ENCODE measurements at regions not wholly inside any gene's neighbourhood (a gene's known extent, or its start where the extent isn't known, plus 50 kb on each side); places are given as distances from the start of the nearest gene placed in this dataset.
A peak's percentile ranks its signal among the peaks of the same experiment; 100 is the strongest.

DNA sequence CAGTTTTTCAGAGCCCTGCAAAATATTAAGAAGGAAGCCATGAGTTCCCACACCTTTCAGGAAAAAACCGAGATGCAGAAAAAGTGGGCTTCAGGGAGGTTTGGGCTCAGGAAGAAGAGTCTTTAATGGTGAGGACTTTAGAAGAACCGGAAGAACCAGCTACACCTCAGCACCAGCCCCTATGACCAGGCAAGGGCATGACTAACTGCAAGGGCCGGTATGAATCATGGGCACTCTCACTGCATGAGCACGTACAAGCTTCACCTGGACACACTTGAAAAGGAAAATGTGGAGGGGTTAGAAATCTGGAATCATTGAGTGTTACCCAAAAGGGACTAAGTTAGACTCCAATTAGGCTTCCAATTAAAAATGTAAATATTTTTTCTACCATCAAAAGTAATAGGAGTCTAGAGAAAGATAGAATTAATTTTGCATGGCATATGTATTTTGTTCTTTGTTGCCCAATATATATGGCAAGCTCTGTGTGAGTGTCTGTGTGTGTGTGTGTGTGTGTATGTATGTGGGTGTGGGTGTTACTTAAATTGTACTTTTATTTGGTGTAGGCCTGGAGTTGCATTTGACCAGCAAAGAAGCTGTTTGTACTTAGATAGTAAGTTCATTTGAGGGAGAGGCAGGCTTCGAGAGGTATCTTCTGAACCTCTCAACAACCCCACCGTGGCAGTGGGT, 66.5 kb upstream of the THUMPD2 start:
- H3K27ac ChIP-seq: no peak overlapping the region
- WGBS, 2 donors: 76 to 86% methylated on average over 6 of the region's 6 CpGs
- no peaks in the 10 kb centered on the region for H3K27me3 ChIP-seq
- no peak for DNase-seq
- peaks cover 0 to 4% (median under 1%) of the 10 kb centered on the region in 4 donors for H3K4me1 ChIP-seq
- H3K9me3 ChIP-seq: no peaks in the 10 kb centered on the region
- H3K36me3 ChIP-seq: no peaks in the 10 kb centered on the region
- H3K4me3 ChIP-seq: no peak overlapping the region
- TF ChIP-seq POLR2AphosphoS5 (IDR thresholded peaks at IDR 0.05) (no peak), POLR2A (IDR thresholded peaks at IDR 0.05) (no peak), EP300 (IDR thresholded peaks at IDR 0.05) (no peak)
- TF ChIP-seq, protein P1, sequence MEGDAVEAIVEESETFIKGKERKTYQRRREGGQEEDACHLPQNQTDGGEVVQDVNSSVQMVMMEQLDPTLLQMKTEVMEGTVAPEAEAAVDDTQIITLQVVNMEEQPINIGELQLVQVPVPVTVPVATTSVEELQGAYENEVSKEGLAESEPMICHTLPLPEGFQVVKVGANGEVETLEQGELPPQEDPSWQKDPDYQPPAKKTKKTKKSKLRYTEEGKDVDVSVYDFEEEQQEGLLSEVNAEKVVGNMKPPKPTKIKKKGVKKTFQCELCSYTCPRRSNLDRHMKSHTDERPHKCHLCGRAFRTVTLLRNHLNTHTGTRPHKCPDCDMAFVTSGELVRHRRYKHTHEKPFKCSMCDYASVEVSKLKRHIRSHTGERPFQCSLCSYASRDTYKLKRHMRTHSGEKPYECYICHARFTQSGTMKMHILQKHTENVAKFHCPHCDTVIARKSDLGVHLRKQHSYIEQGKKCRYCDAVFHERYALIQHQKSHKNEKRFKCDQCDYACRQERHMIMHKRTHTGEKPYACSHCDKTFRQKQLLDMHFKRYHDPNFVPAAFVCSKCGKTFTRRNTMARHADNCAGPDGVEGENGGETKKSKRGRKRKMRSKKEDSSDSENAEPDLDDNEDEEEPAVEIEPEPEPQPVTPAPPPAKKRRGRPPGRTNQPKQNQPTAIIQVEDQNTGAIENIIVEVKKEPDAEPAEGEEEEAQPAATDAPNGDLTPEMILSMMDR (IDR thresholded peaks at IDR 0.05): no peak
- intact Hi-C loops (cut with DNase I): no loop called here

DNA sequence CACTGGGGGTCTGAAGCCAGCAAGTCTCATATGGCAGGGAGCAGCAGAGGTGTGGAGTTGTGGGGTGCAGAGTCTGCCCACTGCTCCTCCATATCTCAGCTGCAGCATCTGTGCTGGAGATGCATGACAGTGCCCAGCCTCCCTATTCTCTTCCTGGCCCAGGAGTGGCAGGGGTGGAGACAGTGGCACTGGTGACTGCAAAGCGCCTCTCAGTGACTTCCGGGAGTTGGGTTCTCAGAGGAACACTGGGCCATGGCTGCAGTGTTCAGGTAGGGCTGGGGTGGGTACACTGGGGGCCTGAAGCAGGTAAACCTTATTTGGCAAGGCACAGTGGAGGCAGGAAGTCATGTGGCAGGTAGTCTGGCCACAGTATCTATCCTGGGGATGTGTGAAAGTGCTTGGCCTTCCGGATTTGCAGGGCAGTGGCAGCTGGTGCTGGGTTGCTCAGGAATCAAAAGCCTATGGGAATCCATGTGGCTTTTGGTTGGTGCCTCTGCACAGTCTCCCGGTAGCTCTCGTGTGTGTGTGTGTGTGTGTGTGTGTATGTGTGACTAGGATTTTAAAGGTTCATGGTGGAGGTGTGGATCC, 60.3 kb upstream of the THUMPD2 start:
- H3K27me3 ChIP-seq: no peaks in the 10 kb centered on the region
- intact Hi-C loops (cut with DNase I): no loop called here
- H3K27ac ChIP-seq: no peak overlapping the region
- 67 to 83% methylated on average over 5 of the region's 5 CpGs for WGBS, 2 donors
- H3K4me3 ChIP-seq: no peak overlapping the region
- no peaks in the 10 kb centered on the region for H3K4me1 ChIP-seq
- TF ChIP-seq POLR2A (IDR thresholded peaks at IDR 0.05) (no peak), POLR2AphosphoS5 (IDR thresholded peaks at IDR 0.05) (no peak), EP300 (IDR thresholded peaks at IDR 0.05) (no peak)
- TF ChIP-seq, protein P1 (IDR thresholded peaks at IDR 0.05): no peak
- H3K36me3 ChIP-seq: no peaks in the 10 kb centered on the region
- peaks cover 0 to 3% (median 0%) of the 10 kb centered on the region in 4 donors for H3K9me3 ChIP-seq
- DNase-seq: no peak

DNA sequence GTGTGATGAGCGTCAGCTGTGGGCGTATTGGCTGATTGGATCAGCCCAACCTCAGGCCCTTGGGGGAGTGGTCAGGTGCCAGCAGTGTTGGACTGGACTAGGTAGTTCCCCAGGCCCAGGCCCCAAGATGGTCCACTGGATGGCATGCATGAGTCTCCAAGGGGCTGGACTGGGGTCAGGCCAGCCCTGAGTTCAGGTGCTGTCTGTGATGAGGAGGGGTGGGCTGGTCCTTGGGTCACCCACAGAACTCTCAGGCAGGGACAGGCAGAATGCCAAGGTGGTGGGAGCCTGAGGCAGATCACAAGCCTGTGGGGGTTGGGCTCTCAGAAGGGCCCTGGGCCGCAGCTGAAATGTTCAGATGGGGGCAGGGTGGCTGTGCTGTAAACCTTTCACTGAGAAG, 59.5 kb upstream of the THUMPD2 start:
- no peak for TF ChIP-seq EP300 (IDR thresholded peaks at IDR 0.05)
- TF ChIP-seq, protein P1 (IDR thresholded peaks at IDR 0.05): no peak
- no peak for TF ChIP-seq POLR2AphosphoS5 (IDR thresholded peaks at IDR 0.05)
- TF ChIP-seq POLR2A (IDR thresholded peaks at IDR 0.05): no peak
- intact Hi-C loops (cut with DNase I): no loop called here
- WGBS, 2 donors: 92 to 93% methylated on average over 3 of the region's 3 CpGs
- Histone ChIP-seq H3K36me3 (no peaks in the 10 kb centered on the region), H3K27me3 (no peaks in the 10 kb centered on the region), H3K4me3 (no peak overlapping the region), H3K27ac (no peak overlapping the region), H3K4me1 (no peaks in the 10 kb centered on the region), H3K9me3 (peaks cover 0 to 3% (median 0%) of the 10 kb centered on the region in 4 donors)
- no peak for DNase-seq

DNA sequence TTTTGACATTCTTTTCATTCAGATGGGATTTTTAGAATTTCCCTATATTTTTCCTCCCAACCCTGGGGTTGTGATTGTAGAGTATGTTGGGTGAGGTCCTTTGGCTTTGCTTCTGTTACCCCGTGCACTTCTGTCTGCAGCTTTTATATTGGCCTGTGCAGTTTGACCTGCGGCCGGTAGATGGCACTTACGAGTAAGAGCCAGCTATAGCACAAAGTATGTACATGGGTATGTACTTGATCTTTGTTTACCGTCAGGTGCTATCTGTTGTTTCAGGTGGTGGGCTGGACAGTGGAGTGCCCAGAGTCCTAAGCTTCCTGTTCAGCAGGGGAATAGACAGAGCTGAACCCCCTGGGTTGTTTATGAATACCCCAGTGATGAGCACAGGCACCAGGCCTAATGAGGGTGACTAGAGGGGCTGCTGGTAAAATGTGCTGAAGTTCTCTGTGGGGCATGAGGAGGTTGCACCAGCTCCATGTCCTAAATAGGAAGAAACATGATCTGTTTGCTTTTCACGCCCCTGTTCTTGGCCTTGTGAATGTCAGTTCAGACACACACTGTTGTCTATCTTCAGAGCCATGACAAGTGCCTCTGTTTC, 58.9 kb upstream of the THUMPD2 start:
- no peak for DNase-seq
- TF ChIP-seq, protein P1 (IDR thresholded peaks at IDR 0.05): peak in 2 of 4 experiments; percentile 35 to 70
- TF ChIP-seq POLR2A (IDR thresholded peaks at IDR 0.05) (no peak), POLR2AphosphoS5 (IDR thresholded peaks at IDR 0.05) (no peak)
- Histone ChIP-seq H3K27me3 (no peaks in the 10 kb centered on the region), H3K27ac (no peak overlapping the region), H3K4me3 (no peak overlapping the region), H3K4me1 (no peaks in the 10 kb centered on the region), H3K9me3 (peaks cover 0 to 3% (median 0%) of the 10 kb centered on the region in 4 donors), H3K36me3 (no peaks in the 10 kb centered on the region)
- 22 to 56% methylated on average over 6 of the region's 6 CpGs for WGBS, 2 donors
- intact Hi-C loops (cut with DNase I): no loop called here

Measured in sigmoid colon (tissue), 6 donors.